C4-2B (cell line): ENCODE measurements at regions not wholly inside any gene's neighbourhood (a gene's known extent, or its start where the extent isn't known, plus 50 kb on each side); places are given as distances from the start of the nearest gene placed in this dataset.

Experiments
- H3K27ac ChIP-seq: fragments of 450-650 bp; 2 replicates; pipeline ENCODE4 v1.5.1; 2017
- ZFX ChIP-seq: fragments of 450-650 bp; IDR thresholded peaks from 2 replicates; pipeline ENCODE4 v1.6.1; 2017
- TF ChIP-seq, protein P1 (sequence below): fragments of 450-650 bp; conservative IDR thresholded peaks from 2 replicates; pipeline ENCODE4 v1.5.1; 2017; ENCODE audit warnings: mild to moderate bottlenecking

DNA sequence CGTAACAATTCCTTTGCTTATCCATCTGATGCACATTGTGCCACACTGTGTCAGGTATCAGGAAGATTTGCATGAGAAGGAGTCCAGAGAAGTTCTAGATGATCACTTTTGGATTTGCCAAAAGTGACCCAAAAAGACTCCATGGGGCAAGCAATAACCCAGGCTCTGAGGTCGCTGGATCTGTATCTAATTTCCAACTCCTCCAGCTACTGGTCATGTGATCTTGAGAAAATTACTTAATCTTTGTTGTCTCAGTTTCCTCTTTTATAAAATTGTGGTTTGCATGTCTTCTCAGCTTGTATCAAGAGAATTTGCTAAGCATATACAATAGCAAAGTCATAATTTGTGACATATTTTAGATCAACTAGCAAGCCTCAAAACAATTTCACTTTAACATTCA is 61.3 kb upstream of the ITGA4 start:
- TF ChIP-seq ZFX: no peak
- TF ChIP-seq, protein P1, sequence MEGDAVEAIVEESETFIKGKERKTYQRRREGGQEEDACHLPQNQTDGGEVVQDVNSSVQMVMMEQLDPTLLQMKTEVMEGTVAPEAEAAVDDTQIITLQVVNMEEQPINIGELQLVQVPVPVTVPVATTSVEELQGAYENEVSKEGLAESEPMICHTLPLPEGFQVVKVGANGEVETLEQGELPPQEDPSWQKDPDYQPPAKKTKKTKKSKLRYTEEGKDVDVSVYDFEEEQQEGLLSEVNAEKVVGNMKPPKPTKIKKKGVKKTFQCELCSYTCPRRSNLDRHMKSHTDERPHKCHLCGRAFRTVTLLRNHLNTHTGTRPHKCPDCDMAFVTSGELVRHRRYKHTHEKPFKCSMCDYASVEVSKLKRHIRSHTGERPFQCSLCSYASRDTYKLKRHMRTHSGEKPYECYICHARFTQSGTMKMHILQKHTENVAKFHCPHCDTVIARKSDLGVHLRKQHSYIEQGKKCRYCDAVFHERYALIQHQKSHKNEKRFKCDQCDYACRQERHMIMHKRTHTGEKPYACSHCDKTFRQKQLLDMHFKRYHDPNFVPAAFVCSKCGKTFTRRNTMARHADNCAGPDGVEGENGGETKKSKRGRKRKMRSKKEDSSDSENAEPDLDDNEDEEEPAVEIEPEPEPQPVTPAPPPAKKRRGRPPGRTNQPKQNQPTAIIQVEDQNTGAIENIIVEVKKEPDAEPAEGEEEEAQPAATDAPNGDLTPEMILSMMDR: no peak
- H3K27ac ChIP-seq: no peak overlapping the region

DNA sequence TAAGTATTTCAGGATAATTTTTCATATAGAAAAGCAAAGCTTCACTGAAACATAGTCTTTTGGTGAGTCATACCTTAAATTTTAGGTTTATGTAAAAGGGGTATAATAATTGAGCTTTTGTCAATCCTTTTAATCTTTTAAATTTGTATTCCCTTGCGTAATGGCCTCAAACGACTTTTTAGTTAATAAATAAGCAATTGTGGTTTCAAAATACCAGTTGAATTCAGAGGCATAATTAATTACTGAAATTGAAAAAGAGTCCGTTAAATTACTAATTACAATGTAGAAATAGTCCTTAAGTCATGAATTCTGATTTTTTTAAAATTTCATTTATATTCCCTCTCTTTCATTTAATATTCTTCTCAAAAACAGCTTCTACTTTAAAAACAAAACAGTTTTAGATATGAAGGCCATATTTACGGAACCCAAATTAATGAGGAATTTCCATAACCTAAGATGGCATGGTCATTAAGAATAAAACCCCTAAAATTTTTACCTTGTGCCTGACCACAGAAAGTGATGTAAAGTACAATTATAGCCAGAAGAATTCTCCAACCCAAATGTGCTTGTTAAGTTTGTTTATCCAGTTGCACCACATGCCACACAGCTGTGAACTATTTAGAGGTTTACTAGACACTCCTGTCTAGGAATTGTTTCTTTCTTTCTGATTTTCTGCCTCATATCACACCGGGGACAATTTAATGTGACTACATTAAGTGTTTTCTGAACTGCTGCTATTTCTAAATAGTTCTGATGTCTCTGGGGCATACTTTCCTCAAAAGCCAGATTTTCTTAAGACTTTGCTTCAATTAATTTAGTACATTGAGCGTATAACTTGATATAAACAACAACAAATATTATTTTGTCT is 60.7 kb upstream of the ITGA4 start:
- TF ChIP-seq ZFX: no peak
- TF ChIP-seq, protein P1: no peak
- H3K27ac ChIP-seq: no peak overlapping the region

DNA sequence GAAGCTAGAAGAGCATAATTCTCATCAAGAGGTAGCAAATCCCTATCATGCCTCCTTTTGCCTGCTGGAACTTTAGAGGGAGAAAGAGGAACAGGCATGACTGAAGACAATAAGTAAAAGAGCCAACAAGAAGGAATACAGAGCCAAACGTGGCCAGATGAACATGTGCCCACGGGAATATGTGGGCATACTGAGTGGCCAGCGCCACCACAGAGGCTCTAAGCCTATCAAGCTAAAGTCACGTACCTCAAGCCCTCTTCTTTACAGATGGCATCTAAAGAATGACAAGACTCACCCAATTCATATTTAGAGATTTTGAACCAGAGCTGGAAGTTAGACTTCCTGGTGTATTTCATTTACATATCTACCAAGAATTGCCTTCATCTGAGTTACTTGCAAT is 59.9 kb upstream of the ITGA4 start:
- H3K27ac ChIP-seq: no peak overlapping the region
- no peak for TF ChIP-seq ZFX
- TF ChIP-seq, protein P1: no peak

DNA sequence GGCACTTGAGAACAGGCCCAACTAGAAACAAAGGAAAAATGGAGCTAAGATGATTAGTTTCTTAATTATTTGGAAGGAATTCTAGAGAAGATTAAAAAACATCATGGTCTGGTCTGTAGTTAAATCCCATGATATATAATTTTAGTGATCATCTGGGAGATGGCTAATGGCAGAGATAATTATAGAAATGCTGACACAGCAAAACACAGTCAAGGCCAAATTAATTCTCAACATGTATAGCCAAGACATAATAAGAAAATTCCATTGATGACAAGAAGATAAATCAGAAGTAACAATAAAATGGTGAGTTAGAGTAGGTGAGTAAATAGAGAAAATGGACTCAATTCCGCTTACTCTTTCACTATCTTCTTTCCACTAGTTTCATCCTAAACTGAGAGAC is 59.2 kb upstream of the ITGA4 start:
- TF ChIP-seq ZFX: no peak
- TF ChIP-seq, protein P1: no peak
- no peak overlapping the region for H3K27ac ChIP-seq

DNA sequence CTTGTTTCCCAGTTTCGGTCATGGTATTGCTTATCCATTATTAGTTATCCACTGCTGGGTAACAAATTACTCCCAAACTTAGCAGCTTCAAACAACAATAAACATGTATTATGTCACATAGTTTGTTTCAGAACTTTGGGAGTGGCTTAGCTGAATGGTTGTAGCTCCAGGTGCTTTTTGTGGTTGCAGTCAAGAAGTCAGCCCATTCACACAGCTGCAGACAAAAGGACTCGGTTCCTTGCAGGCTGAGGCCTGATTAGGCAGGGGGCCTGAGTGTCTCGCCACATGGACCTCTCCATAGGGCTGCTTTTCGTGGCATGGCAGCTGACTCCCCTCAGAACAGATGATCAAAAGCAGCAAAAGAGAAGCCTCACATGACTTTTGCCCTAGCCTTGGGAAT is 58.2 kb upstream of the ITGA4 start:
- H3K27ac ChIP-seq: no peak overlapping the region
- TF ChIP-seq, protein P1: no peak
- no peak for TF ChIP-seq ZFX

DNA sequence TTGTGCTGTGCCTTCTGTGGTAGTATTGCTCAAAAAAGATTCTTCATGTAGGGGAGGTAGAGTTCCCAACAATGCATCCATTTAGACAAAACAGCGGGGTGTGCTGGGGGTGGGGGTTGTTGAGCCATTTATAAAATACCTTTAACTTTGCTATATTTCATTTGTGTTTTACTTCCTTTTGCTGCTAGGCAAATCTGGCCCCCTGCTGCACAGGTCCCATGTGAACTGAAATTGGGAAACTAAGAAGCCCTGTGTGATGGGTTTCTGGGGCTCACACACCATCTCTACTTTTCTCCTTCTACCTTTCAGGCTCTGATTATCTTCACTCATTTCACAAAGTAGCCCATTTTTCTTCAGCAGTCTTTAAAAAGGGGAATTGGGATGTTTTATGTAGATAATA is 52.7 kb upstream of the ITGA4 start:
- TF ChIP-seq ZFX: no peak
- TF ChIP-seq, protein P1: no peak
- H3K27ac ChIP-seq: no peak overlapping the region

DNA sequence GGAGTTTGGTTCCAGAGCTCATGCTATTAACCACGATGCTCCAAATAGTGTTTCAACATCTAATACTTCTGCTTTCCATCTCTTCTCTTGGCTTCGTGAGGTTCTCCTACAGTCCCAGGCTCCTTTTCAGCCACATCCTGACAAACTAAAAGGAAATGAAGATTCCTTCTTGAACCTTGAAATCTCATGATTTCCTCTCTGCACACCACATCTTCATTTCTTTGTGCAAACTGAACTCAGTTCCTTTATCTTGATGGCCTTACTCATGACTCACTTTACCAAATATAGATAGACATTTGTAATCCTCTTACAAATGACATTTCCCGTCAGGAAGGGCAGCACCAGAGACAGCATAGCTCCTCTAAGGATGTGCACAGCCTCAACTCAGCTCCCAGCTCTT is 50.0 kb upstream of the ITGA4 start:
- H3K27ac ChIP-seq: no peak overlapping the region
- TF ChIP-seq, protein P1: no peak
- no peak for TF ChIP-seq ZFX
